GM10248 (cell line): ENCODE measurements at regions not wholly inside any gene's neighbourhood (a gene's known extent, or its start where the extent isn't known, plus 50 kb on each side); places are given as distances from the start of the nearest gene placed in this dataset.
A peak's percentile ranks its signal among the peaks of the same experiment; 100 is the strongest.
"Not testable (repeated sequence)": the region's sequence is repeated elsewhere in the genome, so short reads cannot be mapped to it uniquely, and the experiment has no call there.

Experiments used
- CTCF ChIA-PET: fragments of 300-600 bp; sonication (Branson Sonifier 250); formaldehyde crosslinking; extraction: SDS; loops from one replicate; lab custom pipeline; 2021; ENCODE audit warnings: antibody characterized with exemption; lab: Yijun Ruan, JAX
- POLR2A ChIA-PET: fragments of 350-650 bp; sonication (Branson Sonifier 250); formaldehyde crosslinking; extraction: SDS; loops from one replicate; lab custom pipeline; 2020; ENCODE audit warnings: antibody characterized with exemption; lab: Yijun Ruan, JAX
- DNase-seq: peaks from one replicate; pipeline ENCODE4 v3.0.0; 2012; ENCODE audit errors: extremely low spot score

- DNase-seq, POLR2A ChIA-PET, CTCF ChIA-PET: not testable (repeated sequence)
Observed at GRCh38 chr16:18162293-18162692, 174.2 kb downstream of the NPIPA8 start.

- CTCF ChIA-PET, DNase-seq, POLR2A ChIA-PET: not testable (repeated sequence)
Observed at GRCh38 chr16:18161224-18161623, 175.3 kb downstream of the NPIPA8 start.

- POLR2A ChIA-PET, DNase-seq, CTCF ChIA-PET: not testable (repeated sequence)
Observed at GRCh38 chr16:18159185-18159584, 177.4 kb downstream of the NPIPA8 start.

- POLR2A ChIA-PET, CTCF ChIA-PET, DNase-seq: not testable (repeated sequence)
Observed at GRCh38 chr16:18157854-18158253, 178.7 kb downstream of the NPIPA8 start.

GRCh38 chr16:18152832-18153231, 183.7 kb downstream of the NPIPA8 start:
- DNase-seq, POLR2A ChIA-PET: not testable (repeated sequence)

GRCh38 chr16:18148132-18148531, 188.4 kb downstream of the NPIPA8 start:
- CTCF ChIA-PET, POLR2A ChIA-PET, DNase-seq: not testable (repeated sequence)

More at GRCh38 chr16:18152832-18153231, 183.7 kb downstream of the NPIPA8 start:
- CTCF ChIA-PET = not testable (repeated sequence)

GRCh38 chr16:18146601-18147142, 189.9 kb downstream of the NPIPA8 start:
- POLR2A ChIA-PET, CTCF ChIA-PET, DNase-seq: not testable (repeated sequence)

- CTCF ChIA-PET, POLR2A ChIA-PET, DNase-seq: not testable (repeated sequence)
Observed at GRCh38 chr16:18142066-18142465, 194.5 kb downstream of the NPIPA8 start.

GRCh38 chr16:18136288-18136687, 200.2 kb downstream of the NPIPA8 start:
- POLR2A ChIA-PET, CTCF ChIA-PET, DNase-seq: not testable (repeated sequence)

GRCh38 chr16:18135024-18135423, 201.5 kb downstream of the NPIPA8 start:
- CTCF ChIA-PET, POLR2A ChIA-PET: not testable (repeated sequence)

GRCh38 chr16:18131587-18131986, 204.9 kb downstream of the NPIPA8 start:
- CTCF ChIA-PET, POLR2A ChIA-PET, DNase-seq: not testable (repeated sequence)

More at GRCh38 chr16:18135024-18135423, 201.5 kb downstream of the NPIPA8 start:
- DNase-seq = not testable (repeated sequence)

- DNase-seq, CTCF ChIA-PET, POLR2A ChIA-PET: not testable (repeated sequence)
Observed at GRCh38 chr16:18130478-18131120, 205.9 kb downstream of the NPIPA8 start.

- CTCF ChIA-PET, POLR2A ChIA-PET, DNase-seq: not testable (repeated sequence)
Observed at GRCh38 chr16:18127033-18127432, 209.5 kb downstream of the NPIPA8 start.

GRCh38 chr16:18119092-18119491, 217.4 kb downstream of the NPIPA8 start:
- CTCF ChIA-PET, DNase-seq, POLR2A ChIA-PET: not testable (repeated sequence)

GRCh38 chr16:18118684-18119083, 217.9 kb downstream of the NPIPA8 start:
- POLR2A ChIA-PET, DNase-seq, CTCF ChIA-PET: not testable (repeated sequence)

GRCh38 chr16:18118071-18118470, 218.5 kb downstream of the NPIPA8 start:
- POLR2A ChIA-PET, CTCF ChIA-PET: not testable (repeated sequence)
- peak; percentile 1 for DNase-seq

GRCh38 chr16:18104412-18104811, 232.1 kb downstream of the NPIPA8 start:
- DNase-seq, CTCF ChIA-PET, POLR2A ChIA-PET: not testable (repeated sequence)

- POLR2A ChIA-PET, DNase-seq, CTCF ChIA-PET: not testable (repeated sequence)
Observed at GRCh38 chr16:18101077-18101476, 235.5 kb downstream of the NPIPA8 start.

GRCh38 chr16:18092605-18093004, 243.9 kb downstream of the NPIPA8 start:
- POLR2A ChIA-PET, DNase-seq, CTCF ChIA-PET: not testable (repeated sequence)
